Tibial artery (tissue), 4 donors: ENCODE measurements at regions not wholly inside any gene's neighbourhood (a gene's known extent, or its start where the extent isn't known, plus 50 kb on each side); places are given as distances from the start of the nearest gene placed in this dataset.
"Not testable (repeated sequence)": the region's sequence is repeated elsewhere in the genome, so short reads cannot be mapped to it uniquely, and the experiment has no call there.

Experiments used
- DNase-seq, 2 donors: peaks; one replicate each; pipeline ENCODE4 v3.0.0-alpha.2; 2019
- H3K27ac ChIP-seq, 2 donors: fragments of 200-600 bp; sonication (generic) in 1 of 2; 1 replicate in 1 of 2; 2 replicates in 1 of 2; pipeline ENCODE4 v1.5.1; 2018 to 2019; ENCODE audit warnings: mild to moderate bottlenecking in 1 of 2
- H3K27me3 ChIP-seq, 2 donors: fragments of 200-600 bp; sonication (generic) in 1 of 2; one replicate each; pipeline versions ENCODE4 v1.5.1 to v1.6.0; 2016 to 2019
- H3K36me3 ChIP-seq, 3 donors: fragments of 200-600 bp; sonication (generic) in 2 of 3; one replicate each; pipeline ENCODE4 v1.5.1; 2016 to 2019; ENCODE audit warnings: mild to moderate bottlenecking in 2 of 3
- H3K4me1 ChIP-seq, 4 donors: fragments of 200-600 bp; sonication (generic) in 2 of 4; 1 replicate in 3 of 4; 2 replicates in 1 of 4; pipeline ENCODE4 v1.5.1; 2016 to 2019
- H3K4me3 ChIP-seq, 2 donors: fragments of 200-600 bp; sonication (generic) in 1 of 2; 1 replicate in 1 of 2; 2 replicates in 1 of 2; pipeline ENCODE4 v1.5.1; 2018 to 2019; ENCODE audit warnings: mild to moderate bottlenecking in 2 of 2
- H3K9me3 ChIP-seq, 3 donors: fragments of 200-600 bp; sonication (generic) in 1 of 3; one replicate each; pipeline ENCODE4 v1.5.1; 2016 to 2019
- CTCF ChIP-seq, 2 experiments: fragments of 200-600 bp in 1 of 2; fragments of 450-650 bp in 1 of 2; IDR thresholded peaks; one replicate each; pipeline ENCODE4 v1.5.1; 2017 to 2019; ENCODE audit warnings: antibody characterized with exemption in 2 of 2, mild to moderate bottlenecking in 1 of 2, moderate library complexity in 1 of 2
- intact Hi-C: fragments of 100-400 bp; cut with DNase I; formaldehyde crosslinking; loops from one replicate; pipeline ENCODE4 v1.15.0; 2023; ENCODE audit warnings: low total_unique reads

GRCh38 chr17:30686538-30687479 is 137.7 kb downstream of the CRLF3 start:
- intact Hi-C loops, H3K27ac ChIP-seq, DNase-seq, H3K4me1 ChIP-seq, H3K9me3 ChIP-seq, H3K36me3 ChIP-seq, H3K27me3 ChIP-seq, H3K4me3 ChIP-seq: not testable (repeated sequence)

- H3K27me3 ChIP-seq, H3K27ac ChIP-seq, intact Hi-C loops, DNase-seq, H3K36me3 ChIP-seq, H3K4me3 ChIP-seq, H3K9me3 ChIP-seq, H3K4me1 ChIP-seq: not testable (repeated sequence)
Measured at GRCh38 chr17:30682280-30682679, 142.2 kb downstream of the CRLF3 start.

- H3K9me3 ChIP-seq, result peaks cover 0 to 11% (median 10%) of the 10 kb centered on the region in 3 donors
- H3K27me3 ChIP-seq, H3K36me3 ChIP-seq, H3K4me1 ChIP-seq, H3K4me3 ChIP-seq, DNase-seq, intact Hi-C loops, H3K27ac ChIP-seq: not testable (repeated sequence)
Measured at GRCh38 chr17:30680681-30681080, 143.8 kb downstream of the CRLF3 start.

GRCh38 chr17:30677550-30678249 is 146.8 kb downstream of the CRLF3 start:
- TF ChIP-seq CTCF (IDR thresholded peaks at IDR 0.05), result no peak
- H3K9me3 ChIP-seq, result peaks cover 0 to 11% (median 10%) of the 10 kb centered on the region in 3 donors
- H3K4me1 ChIP-seq, result no peaks in the 10 kb centered on the region
- no peaks in the 10 kb centered on the region for H3K27me3 ChIP-seq
- no peak for DNase-seq
- no peak overlapping the region for H3K27ac ChIP-seq
- no peak overlapping the region for H3K4me3 ChIP-seq
- no peaks in the 10 kb centered on the region for H3K36me3 ChIP-seq
- intact Hi-C loops, result no loop called here

GRCh38 chr17:30675777-30676492 is 148.6 kb downstream of the CRLF3 start:
- H3K9me3 ChIP-seq, result peaks cover 0 to 11% (median 10%) of the 10 kb centered on the region in 3 donors
- H3K27ac ChIP-seq, H3K36me3 ChIP-seq, H3K27me3 ChIP-seq, H3K4me1 ChIP-seq, H3K4me3 ChIP-seq, intact Hi-C loops, DNase-seq: not testable (repeated sequence)

- not testable (repeated sequence) for H3K27me3 ChIP-seq
Measured at GRCh38 chr17:30669217-30669649, 155.3 kb downstream of the CRLF3 start.

GRCh38 chr17:30668360-30669181 is 155.9 kb downstream of the CRLF3 start:
- H3K36me3 ChIP-seq, DNase-seq, H3K27me3 ChIP-seq, H3K4me1 ChIP-seq, H3K9me3 ChIP-seq, intact Hi-C loops, H3K27ac ChIP-seq: not testable (repeated sequence)
- peak overlapping the region; percentile 48 to 53 for H3K4me3 ChIP-seq

More at GRCh38 chr17:30669217-30669649, 155.3 kb downstream of the CRLF3 start:
- H3K27ac ChIP-seq, H3K4me3 ChIP-seq, DNase-seq, H3K4me1 ChIP-seq, H3K36me3 ChIP-seq, intact Hi-C loops, H3K9me3 ChIP-seq: not testable (repeated sequence)

GRCh38 chr17:30667657-30668359 is 156.7 kb downstream of the CRLF3 start:
- intact Hi-C loops, result not testable (repeated sequence)

GRCh38 chr17:30666838-30667656 is 157.4 kb downstream of the CRLF3 start:
- H3K27me3 ChIP-seq, intact Hi-C loops, H3K4me1 ChIP-seq, H3K36me3 ChIP-seq, H3K9me3 ChIP-seq, H3K27ac ChIP-seq, DNase-seq: not testable (repeated sequence)
- peak overlapping the region; percentile 48 to 53 for H3K4me3 ChIP-seq

More at GRCh38 chr17:30667657-30668359, 156.7 kb downstream of the CRLF3 start:
- H3K27me3 ChIP-seq, H3K4me1 ChIP-seq, H3K27ac ChIP-seq, H3K36me3 ChIP-seq, H3K9me3 ChIP-seq: not testable (repeated sequence)
- peak overlapping the region; percentile 48 to 53 for H3K4me3 ChIP-seq
- peak in 1 of 2 donors; percentile 22 for DNase-seq

GRCh38 chr17:30663727-30664455 is 160.6 kb downstream of the CRLF3 start:
- H3K4me3 ChIP-seq, H3K9me3 ChIP-seq, DNase-seq, H3K4me1 ChIP-seq, H3K27ac ChIP-seq, intact Hi-C loops, H3K36me3 ChIP-seq, H3K27me3 ChIP-seq: not testable (repeated sequence)
